ENCODE measurements at regions not wholly inside any gene's neighbourhood (a gene's known extent, or its start where the extent isn't known, plus 50 kb on each side); places are given as distances from the start of the nearest gene placed in this dataset.

DNA sequence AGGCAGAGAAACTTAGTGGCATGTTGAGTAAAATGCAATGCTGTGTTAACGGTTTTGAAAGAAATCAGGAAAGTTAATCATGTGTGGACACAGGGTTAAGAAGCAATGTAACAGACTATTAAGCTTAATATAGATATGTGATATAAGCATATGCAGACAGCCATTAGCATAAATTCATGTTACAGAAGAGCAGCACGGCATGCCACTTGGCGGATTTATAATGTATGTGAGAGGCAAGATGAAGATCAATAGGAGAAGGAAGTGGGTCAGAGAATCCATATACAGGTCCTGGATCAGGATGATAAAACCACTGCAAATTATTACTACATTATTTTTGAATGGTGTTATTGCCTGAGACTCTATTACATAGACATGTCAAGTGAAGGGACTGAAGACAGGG, 694.3 kb downstream of the MCTP2 start:
- Histone ChIP-seq H3K79me1 (ENCODE audit: low read length) (no peaks in the 10 kb centered on the region), H4K8ac (ENCODE audit: low read depth, low read length) (no peak overlapping the region), H2BK15ac (replicated peaks; ENCODE audit: low read depth) (no peak overlapping the region), H3K79me2 (ENCODE audit: control insufficient read depth, insufficient read depth, low read length) (no peaks in the 10 kb centered on the region), H3K9ac (ENCODE audit: low read length) (no peak overlapping the region), H3K56ac (ENCODE audit: low read length) (no peak overlapping the region), H3K4me3 (ENCODE audit: low read length) (no peak overlapping the region), H3K4ac (ENCODE audit: low read depth, low read length) (no peak overlapping the region), H3K27ac (ENCODE audit: low read depth, low read length) (no peak overlapping the region), H3K4me2 (ENCODE audit: low read length) (no peak overlapping the region), H3K23ac (ENCODE audit: low read length) (no peak overlapping the region), H2BK120ac (ENCODE audit: low read depth, low read length) (no peak overlapping the region), H3K18ac (ENCODE audit: low read length) (no peak overlapping the region), H3K27me3 (ENCODE audit: insufficient read depth, low read length, poor library complexity) (no peaks in the 10 kb centered on the region), H4K5ac (ENCODE audit: low read length) (no peak overlapping the region), H2BK5ac (ENCODE audit: low read length) (no peak overlapping the region), H3K4me1 (ENCODE audit: control insufficient read depth, low read depth, low read length) (no peaks in the 10 kb centered on the region), H3K36me3 (ENCODE audit: control insufficient read depth, insufficient read depth, low read length) (no peaks in the 10 kb centered on the region), H2AK5ac (ENCODE audit: low read length) (no peak overlapping the region)
- no peak for DNase-seq
- no CpG with 5 or more reads among the region's 3 CpGs for WGBS (ENCODE audit: extremely low coverage, insufficient coverage, low lambda C conversion rate)

- Histone ChIP-seq H3K4me1 (ENCODE audit: control insufficient read depth, low read depth, low read length) (no peaks in the 10 kb centered on the region), H3K27me3 (ENCODE audit: insufficient read depth, low read length, poor library complexity) (no peaks in the 10 kb centered on the region), H3K27ac (ENCODE audit: low read depth, low read length) (no peak overlapping the region), H2AK5ac (ENCODE audit: low read length) (no peak overlapping the region), H3K4me2 (ENCODE audit: low read length) (no peak overlapping the region), H4K8ac (ENCODE audit: low read depth, low read length) (no peak overlapping the region), H3K18ac (ENCODE audit: low read length) (no peak overlapping the region), H2BK15ac (replicated peaks; ENCODE audit: low read depth) (no peak overlapping the region), H3K4ac (ENCODE audit: low read depth, low read length) (no peak overlapping the region), H3K4me3 (ENCODE audit: low read length) (no peak overlapping the region), H4K5ac (ENCODE audit: low read length) (no peak overlapping the region), H3K9ac (ENCODE audit: low read length) (no peak overlapping the region), H3K56ac (ENCODE audit: low read length) (no peak overlapping the region), H3K79me1 (ENCODE audit: low read length) (no peaks in the 10 kb centered on the region), H3K36me3 (ENCODE audit: control insufficient read depth, insufficient read depth, low read length) (no peaks in the 10 kb centered on the region), H2BK5ac (ENCODE audit: low read length) (no peak overlapping the region), H2BK120ac (ENCODE audit: low read depth, low read length) (no peak overlapping the region), H3K79me2 (ENCODE audit: control insufficient read depth, insufficient read depth, low read length) (no peaks in the 10 kb centered on the region), H3K23ac (ENCODE audit: low read length) (no peak overlapping the region)
- WGBS (ENCODE audit: extremely low coverage, insufficient coverage, low lambda C conversion rate): no CpG with 5 or more reads among the region's 3 CpGs
- no peak for DNase-seq
These were observed 695.6 kb downstream of the MCTP2 start for GRCh38 chr15:94927003-94927402.

- Histone ChIP-seq H3K79me2 (ENCODE audit: control insufficient read depth, insufficient read depth, low read length) (no peaks in the 10 kb centered on the region), H2BK5ac (ENCODE audit: low read length) (no peak overlapping the region), H3K23ac (ENCODE audit: low read length) (no peak overlapping the region), H2BK15ac (replicated peaks; ENCODE audit: low read depth) (no peak overlapping the region), H4K5ac (ENCODE audit: low read length) (no peak overlapping the region), H3K27me3 (ENCODE audit: insufficient read depth, low read length, poor library complexity) (no peaks in the 10 kb centered on the region), H3K4me1 (ENCODE audit: control insufficient read depth, low read depth, low read length) (no peaks in the 10 kb centered on the region), H3K56ac (ENCODE audit: low read length) (no peak overlapping the region), H3K4ac (ENCODE audit: low read depth, low read length) (no peak overlapping the region), H3K9ac (ENCODE audit: low read length) (no peak overlapping the region), H2BK120ac (ENCODE audit: low read depth, low read length) (no peak overlapping the region), H3K4me3 (ENCODE audit: low read length) (no peak overlapping the region), H3K27ac (ENCODE audit: low read depth, low read length) (no peak overlapping the region), H3K4me2 (ENCODE audit: low read length) (no peak overlapping the region), H4K8ac (ENCODE audit: low read depth, low read length) (no peak overlapping the region), H3K79me1 (ENCODE audit: low read length) (no peaks in the 10 kb centered on the region), H3K36me3 (ENCODE audit: control insufficient read depth, insufficient read depth, low read length) (no peaks in the 10 kb centered on the region), H2AK5ac (ENCODE audit: low read length) (no peak overlapping the region), H3K18ac (ENCODE audit: low read length) (no peak overlapping the region)
- no peak for DNase-seq
- no CpG with 5 or more reads among the region's 3 CpGs for WGBS (ENCODE audit: extremely low coverage, insufficient coverage, low lambda C conversion rate)
These were observed 697.9 kb downstream of the MCTP2 start for GRCh38 chr15:94929282-94929681.

DNA sequence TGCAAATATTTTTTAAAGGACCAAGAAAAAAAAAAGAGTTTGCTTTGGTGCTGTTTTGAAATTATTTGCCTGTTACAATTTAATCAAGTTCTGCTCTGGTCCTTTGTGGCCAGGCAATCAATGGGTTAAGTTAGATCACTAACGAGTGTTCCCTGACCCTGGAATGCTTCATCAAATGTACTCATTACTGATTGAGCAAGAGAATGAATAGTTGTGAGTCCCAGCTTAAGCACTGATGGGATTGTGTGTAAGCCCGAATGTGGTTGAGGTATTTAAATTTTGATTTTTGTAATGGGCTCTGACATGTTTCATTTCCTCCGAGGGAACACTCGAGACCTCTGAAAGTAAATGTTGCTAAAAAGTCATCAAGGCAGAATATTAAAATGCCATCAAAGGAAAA, 699.1 kb downstream of the MCTP2 start:
- no CpG with 5 or more reads among the region's 4 CpGs for WGBS (ENCODE audit: extremely low coverage, insufficient coverage, low lambda C conversion rate)

GRCh38 chr15:94930960-94931359, 699.6 kb downstream of the MCTP2 start:
- no peaks in the 10 kb centered on the region for H3K79me2 ChIP-seq (ENCODE audit: control insufficient read depth, insufficient read depth, low read length)
- H3K4me1 ChIP-seq (ENCODE audit: control insufficient read depth, low read depth, low read length): no peaks in the 10 kb centered on the region
- no peak overlapping the region for H2BK5ac ChIP-seq (ENCODE audit: low read length)
- H3K18ac ChIP-seq (ENCODE audit: low read length): no peak overlapping the region
- H3K27me3 ChIP-seq (ENCODE audit: insufficient read depth, low read length, poor library complexity): no peaks in the 10 kb centered on the region
- H3K4me2 ChIP-seq (ENCODE audit: low read length): no peak overlapping the region
- H2AK5ac ChIP-seq (ENCODE audit: low read length): no peak overlapping the region
- no peak overlapping the region for H2BK15ac ChIP-seq (replicated peaks; ENCODE audit: low read depth)
- no peaks in the 10 kb centered on the region for H3K36me3 ChIP-seq (ENCODE audit: control insufficient read depth, insufficient read depth, low read length)
- H4K8ac ChIP-seq (ENCODE audit: low read depth, low read length): no peak overlapping the region
- no peak overlapping the region for H3K4ac ChIP-seq (ENCODE audit: low read depth, low read length)
- WGBS (ENCODE audit: extremely low coverage, insufficient coverage, low lambda C conversion rate): no CpG with 5 or more reads among the region's 4 CpGs
- no peaks in the 10 kb centered on the region for H3K79me1 ChIP-seq (ENCODE audit: low read length)
- H3K9ac ChIP-seq (ENCODE audit: low read length): no peak overlapping the region
- no peak for DNase-seq
- H3K27ac ChIP-seq (ENCODE audit: low read depth, low read length): no peak overlapping the region
- H3K56ac ChIP-seq (ENCODE audit: low read length): no peak overlapping the region
- H4K5ac ChIP-seq (ENCODE audit: low read length): no peak overlapping the region
- H2BK120ac ChIP-seq (ENCODE audit: low read depth, low read length): no peak overlapping the region
- no peak overlapping the region for H3K23ac ChIP-seq (ENCODE audit: low read length)
- no peak overlapping the region for H3K4me3 ChIP-seq (ENCODE audit: low read length)

More for the DNA sequence above, 699.1 kb downstream of the MCTP2 start:
- Histone ChIP-seq H4K5ac (ENCODE audit: low read length) (no peak overlapping the region), H3K23ac (ENCODE audit: low read length) (no peak overlapping the region), H3K56ac (ENCODE audit: low read length) (no peak overlapping the region), H4K8ac (ENCODE audit: low read depth, low read length) (no peak overlapping the region), H3K79me1 (ENCODE audit: low read length) (no peaks in the 10 kb centered on the region), H2BK5ac (ENCODE audit: low read length) (no peak overlapping the region), H3K4me1 (ENCODE audit: control insufficient read depth, low read depth, low read length) (no peaks in the 10 kb centered on the region), H3K79me2 (ENCODE audit: control insufficient read depth, insufficient read depth, low read length) (no peaks in the 10 kb centered on the region), H3K9ac (ENCODE audit: low read length) (no peak overlapping the region), H3K4me2 (ENCODE audit: low read length) (no peak overlapping the region), H3K4me3 (ENCODE audit: low read length) (no peak overlapping the region), H3K4ac (ENCODE audit: low read depth, low read length) (no peak overlapping the region), H2AK5ac (ENCODE audit: low read length) (no peak overlapping the region), H3K27ac (ENCODE audit: low read depth, low read length) (no peak overlapping the region), H3K36me3 (ENCODE audit: control insufficient read depth, insufficient read depth, low read length) (no peaks in the 10 kb centered on the region), H3K27me3 (ENCODE audit: insufficient read depth, low read length, poor library complexity) (no peaks in the 10 kb centered on the region), H2BK120ac (ENCODE audit: low read depth, low read length) (no peak overlapping the region), H3K18ac (ENCODE audit: low read length) (no peak overlapping the region), H2BK15ac (replicated peaks; ENCODE audit: low read depth) (no peak overlapping the region)
- DNase-seq: no peak

DNA sequence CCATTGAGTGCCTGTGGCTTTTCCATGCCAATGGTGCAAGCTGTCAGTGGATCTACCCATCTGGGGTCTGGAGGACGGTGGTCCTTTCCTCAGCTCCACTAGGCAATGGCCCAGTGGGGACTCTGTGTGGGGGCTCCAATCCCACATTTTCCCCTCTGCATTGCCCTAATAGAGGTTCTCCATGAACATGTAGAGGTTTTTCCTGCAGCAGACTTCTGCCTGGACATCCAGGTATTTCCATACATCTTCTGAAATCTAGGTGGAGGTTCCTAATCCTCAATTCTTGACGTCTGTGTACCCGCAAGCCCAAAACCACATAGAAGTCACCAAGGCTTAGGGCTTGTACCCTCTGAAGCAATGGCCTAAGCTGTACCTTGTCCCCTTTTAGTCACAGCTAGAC, 703.1 kb downstream of the MCTP2 start:
- Histone ChIP-seq H4K8ac (ENCODE audit: low read depth, low read length) (no peak overlapping the region), H3K18ac (ENCODE audit: low read length) (no peak overlapping the region), H2BK120ac (ENCODE audit: low read depth, low read length) (no peak overlapping the region), H3K36me3 (ENCODE audit: control insufficient read depth, insufficient read depth, low read length) (no peaks in the 10 kb centered on the region), H3K9ac (ENCODE audit: low read length) (no peak overlapping the region), H4K5ac (ENCODE audit: low read length) (no peak overlapping the region), H3K4me3 (ENCODE audit: low read length) (no peak overlapping the region), H2BK5ac (ENCODE audit: low read length) (no peak overlapping the region), H3K23ac (ENCODE audit: low read length) (no peak overlapping the region), H3K27me3 (ENCODE audit: insufficient read depth, low read length, poor library complexity) (no peaks in the 10 kb centered on the region), H3K4me2 (ENCODE audit: low read length) (no peak overlapping the region), H2AK5ac (ENCODE audit: low read length) (no peak overlapping the region), H3K4me1 (ENCODE audit: control insufficient read depth, low read depth, low read length) (no peaks in the 10 kb centered on the region), H3K56ac (ENCODE audit: low read length) (no peak overlapping the region), H3K27ac (ENCODE audit: low read depth, low read length) (no peak overlapping the region), H3K79me1 (ENCODE audit: low read length) (no peaks in the 10 kb centered on the region), H3K79me2 (ENCODE audit: control insufficient read depth, insufficient read depth, low read length) (no peaks in the 10 kb centered on the region), H3K4ac (ENCODE audit: low read depth, low read length) (no peak overlapping the region), H2BK15ac (replicated peaks; ENCODE audit: low read depth) (no peak overlapping the region)
- no CpG with 5 or more reads among the region's 3 CpGs for WGBS (ENCODE audit: extremely low coverage, insufficient coverage, low lambda C conversion rate)
- no peak for DNase-seq
